Smooth muscle cell (in vitro differentiated cells): ENCODE measurements at regions not wholly inside any gene's neighbourhood (a gene's known extent, or its start where the extent isn't known, plus 50 kb on each side); places are given as distances from the start of the nearest gene placed in this dataset.

Experiments
- DNase-seq: peaks from one replicate; lab custom pipeline; 2025; ENCODE audit not compliant: unreplicated experiment; lab: John Stamatoyannopoulos, UW
- H2AFZ ChIP-seq: fragments of 200-600 bp; sonication (generic); 2 replicates; pipeline ENCODE4 v1.6.0; 2016; ENCODE audit warnings: antibody characterized with exemption, low read depth, mild to moderate bottlenecking
- H3F3A ChIP-seq: fragments of 200-600 bp; sonication (generic); 2 replicates; pipeline ENCODE4 v1.6.0; 2017; ENCODE audit warnings: antibody characterized with exemption, low read depth
- H3K27ac ChIP-seq: fragments of 200-600 bp; sonication (generic); 2 replicates; pipeline ENCODE4 v1.5.1; 2016; ENCODE audit warnings: low read depth, mild to moderate bottlenecking
- H3K27me3 ChIP-seq: fragments of 200-600 bp; sonication (generic); 2 replicates; pipeline ENCODE4 v1.6.1; 2016; ENCODE audit warnings: low read depth, mild to moderate bottlenecking
- H3K36me3 ChIP-seq: fragments of 200-600 bp; sonication (generic); 2 replicates; pipeline ENCODE4 v1.5.1; 2016; ENCODE audit warnings: low read depth
- H3K4me1 ChIP-seq: fragments of 200-600 bp; sonication (generic); 2 replicates; pipeline ENCODE4 v1.5.1; 2016; ENCODE audit warnings: low read depth
- H3K4me2 ChIP-seq: fragments of 200-600 bp; sonication (generic); 2 replicates; pipeline ENCODE4 v1.6.0; 2016; ENCODE audit warnings: mild to moderate bottlenecking
- H3K4me3 ChIP-seq: fragments of 200-600 bp; sonication (generic); 2 replicates; pipeline ENCODE4 v1.5.1; 2016; ENCODE audit warnings: mild to moderate bottlenecking
- H3K79me2 ChIP-seq: fragments of 200-600 bp; sonication (generic); 2 replicates; pipeline ENCODE4 v1.6.0; 2016; ENCODE audit warnings: low read depth, mild to moderate bottlenecking
- H3K9ac ChIP-seq: fragments of 200-600 bp; sonication (generic); 2 replicates; pipeline ENCODE4 v1.6.0; 2016; ENCODE audit warnings: low read depth
- H3K9me3 ChIP-seq: fragments of 200-600 bp; sonication (generic); replicated peaks from 2 replicates; pipeline ENCODE4 v1.5.1; 2016; ENCODE audit warnings: low read depth
- H4K20me1 ChIP-seq: fragments of 200-600 bp; sonication (generic); 2 replicates; pipeline ENCODE4 v1.6.0; 2016; ENCODE audit warnings: low read depth
- WGBS: methylation state at CpG from one replicate; pipeline ENCODE4 v1.1.7; 2016; ENCODE audit warnings: low lambda C conversion rate; 5-methylcytosine and 5-hydroxymethylcytosine counted together
- TF ChIP-seq, protein P1 (sequence below): fragments of 200-600 bp; sonication (generic); IDR thresholded peaks from 2 replicates; pipeline ENCODE4 v1.5.1; 2017; ENCODE audit warnings: borderline replicate concordance, mild to moderate bottlenecking, antibody characterized with exemption; ENCODE audit not compliant: insufficient read depth, poor library complexity, severe bottlenecking

DNA sequence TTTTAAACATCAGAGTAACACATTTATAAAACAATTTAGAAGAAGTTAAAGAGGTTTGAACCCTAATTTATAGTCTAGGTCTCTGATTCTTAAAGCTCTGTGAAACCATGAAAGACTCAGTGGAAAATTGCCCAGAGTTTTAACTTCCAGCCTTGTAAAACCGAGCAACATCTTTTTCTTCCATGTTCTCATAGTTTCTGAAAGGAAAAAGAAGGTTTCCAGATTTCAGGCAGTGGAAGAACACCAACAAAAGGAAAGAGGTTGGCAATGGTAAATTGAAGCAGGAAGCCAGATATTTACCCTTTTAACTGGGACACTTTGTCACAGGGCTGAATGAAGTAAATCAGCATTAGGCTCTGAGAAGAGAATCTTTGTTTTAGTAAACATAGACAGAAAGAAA is 1999.3 kb downstream of the MAT2B start:
- H3K4me2 ChIP-seq: no peak overlapping the region
- H3K9ac ChIP-seq: no peak overlapping the region
- no peak for DNase-seq
- H3K4me1 ChIP-seq: peaks cover 11% of the 10 kb centered on the region
- peaks cover 4% of the 10 kb centered on the region for H3F3A ChIP-seq
- 56% methylated on average over 1 of the region's 1 CpG for WGBS
- peaks cover 8% of the 10 kb centered on the region for H3K36me3 ChIP-seq
- peaks cover 13% of the 10 kb centered on the region for H3K9me3 ChIP-seq
- H2AFZ ChIP-seq: peak overlapping the region; percentile 57
- no peaks in the 10 kb centered on the region for H3K79me2 ChIP-seq
- no peak overlapping the region for H3K4me3 ChIP-seq
- H3K27ac ChIP-seq: no peak overlapping the region
- H4K20me1 ChIP-seq: no peaks in the 10 kb centered on the region
- H3K27me3 ChIP-seq: no peaks in the 10 kb centered on the region
- TF ChIP-seq, protein P1, sequence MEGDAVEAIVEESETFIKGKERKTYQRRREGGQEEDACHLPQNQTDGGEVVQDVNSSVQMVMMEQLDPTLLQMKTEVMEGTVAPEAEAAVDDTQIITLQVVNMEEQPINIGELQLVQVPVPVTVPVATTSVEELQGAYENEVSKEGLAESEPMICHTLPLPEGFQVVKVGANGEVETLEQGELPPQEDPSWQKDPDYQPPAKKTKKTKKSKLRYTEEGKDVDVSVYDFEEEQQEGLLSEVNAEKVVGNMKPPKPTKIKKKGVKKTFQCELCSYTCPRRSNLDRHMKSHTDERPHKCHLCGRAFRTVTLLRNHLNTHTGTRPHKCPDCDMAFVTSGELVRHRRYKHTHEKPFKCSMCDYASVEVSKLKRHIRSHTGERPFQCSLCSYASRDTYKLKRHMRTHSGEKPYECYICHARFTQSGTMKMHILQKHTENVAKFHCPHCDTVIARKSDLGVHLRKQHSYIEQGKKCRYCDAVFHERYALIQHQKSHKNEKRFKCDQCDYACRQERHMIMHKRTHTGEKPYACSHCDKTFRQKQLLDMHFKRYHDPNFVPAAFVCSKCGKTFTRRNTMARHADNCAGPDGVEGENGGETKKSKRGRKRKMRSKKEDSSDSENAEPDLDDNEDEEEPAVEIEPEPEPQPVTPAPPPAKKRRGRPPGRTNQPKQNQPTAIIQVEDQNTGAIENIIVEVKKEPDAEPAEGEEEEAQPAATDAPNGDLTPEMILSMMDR: no peak

DNA sequence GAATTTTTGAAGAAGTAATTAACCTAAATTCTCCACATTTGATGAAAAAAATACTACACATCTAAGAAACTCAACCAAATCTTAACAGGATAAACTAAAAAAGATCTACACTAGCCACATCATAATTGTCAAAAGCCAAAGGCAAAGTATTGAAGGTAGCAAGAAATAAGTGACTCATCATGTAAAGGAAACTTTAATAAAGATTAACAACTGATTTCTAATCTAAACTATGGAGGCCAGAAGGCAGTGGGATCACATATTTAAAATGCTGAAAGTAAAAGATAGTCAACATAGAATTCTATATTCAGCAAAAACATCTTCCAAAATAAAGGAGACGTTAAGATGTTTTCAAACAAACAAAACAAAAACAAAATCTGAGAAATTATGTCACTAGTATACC is 2002.9 kb downstream of the MAT2B start:
- Histone ChIP-seq H2AFZ (no peak overlapping the region), H3K79me2 (no peaks in the 10 kb centered on the region), H3K4me1 (peaks cover 11% of the 10 kb centered on the region), H3K27me3 (no peaks in the 10 kb centered on the region), H3F3A (peaks cover 4% of the 10 kb centered on the region), H3K36me3 (peaks cover 8% of the 10 kb centered on the region), H3K9me3 (peaks cover 13% of the 10 kb centered on the region), H3K4me3 (no peak overlapping the region), H3K9ac (no peak overlapping the region), H4K20me1 (no peaks in the 10 kb centered on the region), H3K4me2 (no peak overlapping the region), H3K27ac (no peak overlapping the region)
- WGBS: 88% methylated on average over 1 of the region's 1 CpG
- TF ChIP-seq, protein P1: no peak
- DNase-seq: no peak

DNA sequence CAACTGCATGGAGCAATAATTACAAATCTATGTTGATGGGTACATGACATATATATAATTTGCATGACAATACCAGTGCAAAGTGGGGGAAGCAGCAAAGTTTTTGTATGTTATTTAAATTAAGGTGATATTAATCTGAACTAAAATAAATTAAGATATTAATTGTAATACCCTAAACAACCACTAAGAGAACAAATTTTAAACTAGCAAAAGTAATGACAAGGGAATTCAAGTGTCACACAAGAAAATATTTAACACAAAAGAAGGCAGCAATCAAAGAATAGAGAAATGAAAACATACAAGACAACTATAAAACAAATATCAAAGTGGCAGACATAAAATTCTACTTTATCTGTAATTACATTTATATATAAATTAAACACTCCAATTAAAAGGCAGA is 2003.4 kb downstream of the MAT2B start:
- no peaks in the 10 kb centered on the region for H3K79me2 ChIP-seq
- no peak for DNase-seq
- peaks cover 8% of the 10 kb centered on the region for H3K36me3 ChIP-seq
- H4K20me1 ChIP-seq: no peaks in the 10 kb centered on the region
- TF ChIP-seq, protein P1: peak; percentile 8
- H2AFZ ChIP-seq: no peak overlapping the region
- peaks cover 6% of the 10 kb centered on the region for H3K4me1 ChIP-seq
- H3K9ac ChIP-seq: no peak overlapping the region
- H3K4me3 ChIP-seq: no peak overlapping the region
- H3F3A ChIP-seq: peaks cover 4% of the 10 kb centered on the region
- H3K4me2 ChIP-seq: no peak overlapping the region
- no peaks in the 10 kb centered on the region for H3K27me3 ChIP-seq
- no peak overlapping the region for H3K27ac ChIP-seq
- peaks cover 13% of the 10 kb centered on the region for H3K9me3 ChIP-seq

DNA sequence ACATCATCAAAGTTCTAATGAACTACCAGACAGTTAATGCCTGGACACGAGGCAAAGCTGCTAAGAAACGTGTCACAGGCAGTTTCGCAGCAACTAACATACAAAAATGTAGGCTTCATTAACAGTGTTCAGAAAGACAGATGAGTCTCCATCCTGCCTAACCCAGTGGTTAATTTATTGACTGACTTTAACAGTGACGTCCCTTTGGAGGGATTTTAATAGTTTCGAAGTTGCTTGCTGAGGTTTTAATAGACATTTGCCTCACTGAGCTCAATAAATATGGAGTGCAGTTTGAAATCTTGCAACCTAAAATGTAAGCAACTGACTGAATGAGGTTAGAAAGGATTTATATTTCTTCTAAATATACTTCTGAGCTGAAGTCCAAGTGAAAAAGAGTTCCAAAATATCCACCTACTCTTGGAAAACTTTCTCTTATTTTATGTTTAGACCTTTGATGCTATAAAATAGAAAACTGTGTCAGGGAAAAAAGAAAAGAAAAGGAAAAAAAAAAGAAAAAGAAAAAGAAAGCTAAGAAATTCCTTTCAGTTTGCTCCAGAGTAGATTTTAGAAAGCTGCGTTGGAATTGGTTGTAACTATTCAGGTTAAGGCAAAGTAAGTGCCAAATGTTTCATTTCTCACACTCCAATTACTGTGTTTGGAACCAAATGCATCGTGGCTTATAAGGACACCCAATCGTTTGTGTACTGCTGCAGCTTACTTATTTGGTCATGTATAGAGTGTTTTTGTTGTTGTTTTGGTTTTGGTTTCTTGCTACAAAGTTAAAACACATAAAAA is 2016.6 kb downstream of the MAT2B start:
- Histone ChIP-seq H3K27ac (no peak overlapping the region), H3K4me1 (no peaks in the 10 kb centered on the region), H3K36me3 (no peaks in the 10 kb centered on the region), H3K4me2 (no peak overlapping the region), H4K20me1 (no peaks in the 10 kb centered on the region), H3K9ac (no peak overlapping the region), H3K79me2 (no peaks in the 10 kb centered on the region), H2AFZ (peak overlapping the region; percentile 52), H3K9me3 (no peaks in the 10 kb centered on the region), H3F3A (no peaks in the 10 kb centered on the region), H3K27me3 (no peaks in the 10 kb centered on the region), H3K4me3 (no peak overlapping the region)
- DNase-seq: no peak
- WGBS: 56% methylated on average over 8 of the region's 8 CpGs
- TF ChIP-seq, protein P1: no peak
